ENCODE measurements at regions not wholly inside any gene's neighbourhood (a gene's known extent, or its start where the extent isn't known, plus 50 kb on each side); places are given as distances from the start of the nearest gene placed in this dataset.

- DNase-seq (ENCODE audit: insufficient read length, low spot score) (no peak), FAIRE-seq (no peak)
Observed at GRCh38 chr11:81112718-81113117, 1620.9 kb downstream of the FAM181B start.

- DNase-seq (ENCODE audit: insufficient read length, low spot score) (no peak), FAIRE-seq (no peak)
Observed at GRCh38 chr11:81104051-81104450, 1629.6 kb downstream of the FAM181B start.

DNA sequence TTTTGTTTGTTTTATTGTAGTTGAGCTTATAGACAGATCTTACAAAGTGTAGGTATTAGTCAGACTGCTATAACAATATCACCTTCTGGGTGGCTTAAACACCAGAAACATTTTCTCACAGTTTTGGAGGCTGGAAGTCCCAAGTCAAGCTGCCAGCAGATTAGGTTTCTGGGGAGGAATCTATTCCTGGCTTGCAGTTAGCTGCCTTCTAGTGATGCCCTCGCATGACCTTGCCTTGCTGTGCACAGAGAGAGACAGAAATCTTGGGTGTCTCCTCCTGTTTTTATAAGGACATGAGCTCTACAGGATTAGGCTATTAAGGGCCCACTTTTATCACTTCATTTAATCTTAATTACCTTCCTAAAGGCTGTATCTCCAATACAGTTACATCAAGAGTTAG is 1635.2 kb downstream of the FAM181B start:
- DNase-seq (ENCODE audit: insufficient read length, low spot score) (no peak), FAIRE-seq (no peak)

DNA sequence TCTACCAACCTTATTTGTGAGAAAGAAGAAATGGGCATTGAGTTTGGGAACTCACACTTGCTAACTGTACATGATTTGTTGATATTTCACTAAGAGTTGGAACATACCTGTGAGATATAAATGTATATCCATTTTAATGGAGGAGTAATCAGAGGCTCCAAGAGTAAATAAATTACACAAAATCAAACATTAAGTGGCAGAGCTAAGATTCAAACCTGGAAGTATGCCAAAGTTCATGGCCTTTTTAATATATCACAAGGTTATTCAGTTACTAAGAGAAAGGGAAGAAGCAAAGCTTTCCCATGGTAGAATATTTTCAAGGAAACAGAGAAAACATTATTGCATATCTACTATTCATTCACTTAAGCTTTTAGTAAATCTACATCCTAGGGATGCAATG is 1641.1 kb downstream of the FAM181B start:
- no peak for FAIRE-seq
- no peak for DNase-seq (ENCODE audit: insufficient read length, low spot score)

DNA sequence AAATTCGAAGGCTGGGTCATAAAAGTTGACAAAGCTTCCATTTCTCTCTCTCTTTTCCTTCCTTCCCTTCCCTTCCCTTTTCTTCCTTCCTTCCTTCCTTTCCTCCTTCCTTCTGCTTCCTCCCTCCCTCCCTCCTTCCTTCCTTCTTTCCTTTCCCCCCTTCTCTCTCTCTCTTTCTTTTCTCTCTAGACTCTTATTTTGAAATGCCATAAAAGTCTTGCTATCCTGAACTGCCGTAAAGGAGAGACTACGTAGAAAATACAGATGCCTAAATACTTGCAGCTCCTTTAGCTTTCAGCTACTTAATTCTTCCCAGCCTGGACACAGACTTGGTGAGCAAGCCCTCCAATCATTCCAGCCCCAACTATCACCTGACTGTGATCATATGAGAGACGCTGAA is 1644.4 kb downstream of the FAM181B start:
- DNase-seq (ENCODE audit: insufficient read length, low spot score) (no peak), FAIRE-seq (no peak)

GRCh38 chr11:81080476-81080875 is 1639.6 kb upstream of the TENM4 start:
- DNase-seq (ENCODE audit: insufficient read length, low spot score), result no peak
- no peak for FAIRE-seq

GRCh38 chr11:81072273-81072672 is 1631.4 kb upstream of the TENM4 start:
- DNase-seq (ENCODE audit: insufficient read length, low spot score), result no peak
- FAIRE-seq, result no peak

GRCh38 chr11:81071606-81072005 is 1630.8 kb upstream of the TENM4 start:
- no peak for FAIRE-seq
- no peak for DNase-seq (ENCODE audit: insufficient read length, low spot score)

GRCh38 chr11:81070948-81071347 is 1630.1 kb upstream of the TENM4 start:
- DNase-seq (ENCODE audit: insufficient read length, low spot score) (no peak), FAIRE-seq (no peak)

DNA sequence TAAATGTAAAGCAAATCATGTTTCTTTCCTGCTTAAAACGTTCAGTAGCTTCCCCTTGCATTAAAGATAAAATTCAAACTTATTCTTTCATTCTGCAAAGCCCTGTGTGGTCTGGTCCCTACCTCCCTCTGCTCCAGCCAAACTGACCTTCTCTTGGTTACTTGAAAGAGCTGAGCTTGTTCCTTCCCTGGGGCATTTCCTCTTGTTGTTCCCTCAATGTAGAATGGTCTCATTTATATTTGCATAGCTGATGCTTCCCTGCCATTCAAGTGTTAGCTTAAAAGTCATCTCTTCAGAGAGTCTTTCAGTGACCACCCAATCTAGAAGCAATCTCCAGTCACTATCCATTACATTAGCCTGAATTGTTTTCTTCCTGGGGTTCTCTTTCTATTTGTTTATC is 1618.5 kb upstream of the TENM4 start:
- no peak for DNase-seq (ENCODE audit: insufficient read length, low spot score)
- no peak for FAIRE-seq

DNA sequence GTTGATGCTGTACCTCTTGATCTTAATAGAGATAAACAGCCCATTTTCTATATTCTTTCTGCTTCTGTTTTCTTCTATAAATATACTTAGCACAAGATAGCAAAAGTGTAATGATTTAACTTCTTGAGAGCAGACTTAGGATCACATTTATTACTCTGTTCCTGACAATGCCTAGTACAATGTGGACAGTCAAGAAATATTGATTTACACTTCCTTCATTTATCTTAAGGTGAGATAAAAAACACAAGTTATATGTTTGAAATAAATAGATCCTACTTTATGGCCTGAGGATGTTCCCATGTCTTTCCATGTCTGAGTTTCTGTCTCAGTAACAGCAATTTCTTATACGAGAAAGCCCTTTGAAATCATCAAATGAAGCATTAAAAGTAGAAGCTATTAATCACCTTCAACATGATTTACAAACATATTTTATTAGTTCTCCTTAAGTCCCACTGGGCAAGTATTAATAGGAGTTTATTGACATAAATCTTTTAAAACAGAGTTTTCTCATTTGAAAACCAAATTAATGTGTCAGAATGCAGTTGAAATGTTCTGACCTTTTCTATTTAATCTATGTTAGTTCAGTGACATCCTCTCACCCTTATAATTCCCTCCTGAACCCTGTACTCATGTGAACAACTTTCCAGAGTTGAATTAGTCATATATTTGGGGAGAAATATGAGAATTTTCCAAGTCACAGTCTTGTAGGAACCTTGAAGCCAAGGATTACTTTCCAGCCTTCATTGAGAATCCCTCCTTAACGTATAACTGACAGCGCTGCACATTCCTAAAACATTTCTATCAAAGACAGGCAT is 1611.7 kb upstream of the TENM4 start:
- no peak for DNase-seq (ENCODE audit: insufficient read length, low spot score)
- no peak for FAIRE-seq

GRCh38 chr11:81039916-81040524 is 1599.2 kb upstream of the TENM4 start:
- FAIRE-seq, result no peak
- no peak for DNase-seq (ENCODE audit: insufficient read length, low spot score)

GRCh38 chr11:81036168-81036870 is 1595.5 kb upstream of the TENM4 start:
- DNase-seq (ENCODE audit: insufficient read length, low spot score) (no peak), FAIRE-seq (no peak)

DNA sequence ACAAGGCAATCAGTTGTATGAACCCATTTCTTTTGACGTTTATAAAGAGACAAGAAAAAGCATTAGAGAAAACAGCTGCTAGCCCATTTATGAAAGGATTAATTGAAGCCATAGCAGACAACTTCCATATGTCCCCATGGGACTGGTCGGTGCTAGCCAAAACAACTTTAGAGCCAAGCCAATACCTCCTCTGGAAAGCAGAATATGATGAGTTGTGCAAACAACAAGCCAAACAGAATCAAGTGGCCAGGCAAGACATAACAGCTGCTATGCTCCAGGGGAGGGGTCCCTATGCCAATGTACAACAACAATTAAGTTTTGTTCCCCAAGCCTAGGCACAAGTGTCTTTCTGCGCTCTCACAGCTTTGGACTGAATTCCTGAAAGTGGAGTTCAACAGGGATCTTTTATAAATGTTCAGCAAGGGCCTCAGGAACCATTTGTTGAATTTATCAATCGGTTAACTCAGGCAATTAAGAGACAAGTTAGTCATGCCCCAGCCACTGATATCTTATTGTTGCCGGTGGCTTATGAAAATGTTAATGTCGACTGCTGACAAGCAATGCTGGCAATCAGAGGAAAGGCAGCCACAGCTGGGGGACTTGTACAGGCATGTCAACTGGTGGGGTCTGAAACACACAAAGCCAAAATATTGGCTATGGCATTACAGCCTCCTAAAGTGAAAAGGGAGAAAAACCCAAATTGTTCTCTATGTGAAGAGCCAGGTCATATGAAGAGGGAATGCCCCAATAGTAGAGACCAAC is 1593.1 kb upstream of the TENM4 start:
- DNase-seq (ENCODE audit: insufficient read length, low spot score) (no peak), FAIRE-seq (no peak)

DNA sequence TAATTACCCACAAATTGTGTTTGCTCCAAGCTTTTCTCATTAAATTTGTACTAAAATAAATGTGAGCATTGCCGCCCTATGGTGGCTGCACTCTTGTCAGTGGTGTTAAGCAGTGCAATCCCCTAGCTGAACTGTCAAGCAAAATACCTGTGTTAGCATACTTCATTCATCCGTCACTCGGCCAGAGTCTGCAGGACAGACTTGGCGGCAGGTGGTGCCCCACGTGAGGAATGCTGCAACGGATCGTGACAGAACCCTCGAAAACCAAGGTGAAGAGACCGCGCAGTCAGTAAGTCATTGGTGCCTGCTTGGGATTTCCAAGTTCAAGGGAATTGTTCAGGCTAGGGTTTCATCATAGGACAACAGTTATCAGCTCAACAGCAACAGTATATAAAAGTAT is 1592.1 kb upstream of the TENM4 start:
- FAIRE-seq (no peak), DNase-seq (ENCODE audit: insufficient read length, low spot score) (no peak)

GRCh38 chr11:81030186-81030585 is 1589.4 kb upstream of the TENM4 start:
- FAIRE-seq (no peak), DNase-seq (ENCODE audit: insufficient read length, low spot score) (no peak)

DNA sequence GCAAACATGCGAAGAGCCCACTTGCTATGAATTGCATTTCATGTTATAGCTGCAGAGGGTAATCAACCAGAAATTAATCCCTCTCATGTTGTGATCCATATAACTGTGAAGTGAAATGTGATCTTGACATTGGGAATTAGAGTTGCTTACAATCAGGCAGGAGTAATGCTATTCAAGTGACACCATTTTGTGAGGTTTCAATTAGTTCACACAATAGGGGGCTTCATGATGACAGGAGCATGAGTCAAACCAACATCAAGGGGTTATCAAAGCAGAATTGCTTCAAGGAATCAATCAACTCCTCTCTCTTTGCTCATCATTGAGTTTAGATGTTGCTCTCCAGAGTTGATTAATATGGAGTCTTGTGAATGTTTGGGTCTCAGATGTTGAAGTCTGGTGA is 1585.2 kb upstream of the TENM4 start:
- FAIRE-seq (no peak), DNase-seq (ENCODE audit: insufficient read length, low spot score) (no peak)

- no peak for FAIRE-seq
- DNase-seq (ENCODE audit: insufficient read length, low spot score), result no peak
Observed at GRCh38 chr11:81022057-81022456, 1581.2 kb upstream of the TENM4 start.

GRCh38 chr11:81010631-81011030 is 1569.8 kb upstream of the TENM4 start:
- FAIRE-seq (no peak), DNase-seq (ENCODE audit: insufficient read length, low spot score) (no peak)

- no peak for FAIRE-seq
- DNase-seq (ENCODE audit: insufficient read length, low spot score), result peak; percentile 1
Observed at GRCh38 chr11:81007046-81007445, 1566.2 kb upstream of the TENM4 start.

- DNase-seq (ENCODE audit: insufficient read length, low spot score), result peak; percentile 8
- FAIRE-seq, result no peak
Observed at GRCh38 chr11:81005595-81005994, 1564.8 kb upstream of the TENM4 start.
